WERI-Rb-1 (cell line): ENCODE measurements at regions not wholly inside any gene's neighbourhood (a gene's known extent, or its start where the extent isn't known, plus 50 kb on each side); places are given as distances from the start of the nearest gene placed in this dataset.

Experiments
- DNase-seq: peaks from one replicate; pipeline ENCODE4 v3.0.0-alpha.2; 2020
- H3K27ac ChIP-seq: fragments of 250-450 bp; sonication (Bioruptor Pico); 2 replicates; pipeline ENCODE4 v1.5.1; 2020; ENCODE audit warnings: mild to moderate bottlenecking, moderate library complexity
- H3K27me3 ChIP-seq: fragments of 250-450 bp; sonication (Bioruptor Pico); 2 replicates; pipeline ENCODE4 v1.5.1; 2021; ENCODE audit warnings: mild to moderate bottlenecking, low read depth, moderate library complexity; ENCODE audit not compliant: insufficient read depth, severe bottlenecking
- H3K36me3 ChIP-seq: fragments of 250-450 bp; sonication (Bioruptor Pico); 2 replicates; pipeline ENCODE4 v1.5.1; 2020; ENCODE audit warnings: mild to moderate bottlenecking, moderate library complexity
- H3K4me3 ChIP-seq: 2 replicates; pipeline ENCODE4 v1.5.1; 2011; ENCODE audit warnings: low read depth, mild to moderate bottlenecking, control low read depth, low read length
- H3K9me3 ChIP-seq: fragments of 250-450 bp; sonication (Bioruptor Pico); 2 replicates; pipeline ENCODE4 v1.5.1; 2021; ENCODE audit warnings: mild to moderate bottlenecking, moderate library complexity; ENCODE audit not compliant: severe bottlenecking
- TF ChIP-seq, protein P1 (sequence below): IDR thresholded peaks from 2 replicates; pipeline ENCODE4 v1.5.1; 2011; ENCODE audit warnings: low read depth, mild to moderate bottlenecking, control low read depth, inconsistent platforms, low read length

DNA sequence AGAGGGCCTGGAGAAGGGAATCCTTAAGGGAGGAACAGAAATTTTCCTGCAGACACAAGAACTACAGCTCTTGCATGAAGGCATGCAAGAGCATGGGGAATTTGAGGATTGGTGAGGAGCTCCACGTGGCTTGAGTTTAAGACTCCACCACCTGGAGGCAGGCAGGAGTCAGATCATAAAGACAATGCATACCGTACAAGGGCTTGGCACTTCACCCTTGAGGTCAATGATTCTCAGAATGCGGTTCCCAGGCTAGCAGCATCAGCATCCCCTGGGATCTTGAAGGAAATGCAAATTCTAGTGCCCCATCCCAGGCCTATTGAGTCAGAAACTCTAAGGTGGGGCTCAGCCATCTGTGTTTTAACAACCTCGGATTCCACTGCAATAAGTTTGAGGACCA is 143.8 kb downstream of the C7orf25 start:
- no peak overlapping the region for H3K27ac ChIP-seq
- no peaks in the 10 kb centered on the region for H3K36me3 ChIP-seq
- H3K9me3 ChIP-seq, result no peaks in the 10 kb centered on the region
- no peak for DNase-seq
- peaks cover 80% of the 10 kb centered on the region for H3K27me3 ChIP-seq
- no peak overlapping the region for H3K4me3 ChIP-seq
- TF ChIP-seq, protein P1, sequence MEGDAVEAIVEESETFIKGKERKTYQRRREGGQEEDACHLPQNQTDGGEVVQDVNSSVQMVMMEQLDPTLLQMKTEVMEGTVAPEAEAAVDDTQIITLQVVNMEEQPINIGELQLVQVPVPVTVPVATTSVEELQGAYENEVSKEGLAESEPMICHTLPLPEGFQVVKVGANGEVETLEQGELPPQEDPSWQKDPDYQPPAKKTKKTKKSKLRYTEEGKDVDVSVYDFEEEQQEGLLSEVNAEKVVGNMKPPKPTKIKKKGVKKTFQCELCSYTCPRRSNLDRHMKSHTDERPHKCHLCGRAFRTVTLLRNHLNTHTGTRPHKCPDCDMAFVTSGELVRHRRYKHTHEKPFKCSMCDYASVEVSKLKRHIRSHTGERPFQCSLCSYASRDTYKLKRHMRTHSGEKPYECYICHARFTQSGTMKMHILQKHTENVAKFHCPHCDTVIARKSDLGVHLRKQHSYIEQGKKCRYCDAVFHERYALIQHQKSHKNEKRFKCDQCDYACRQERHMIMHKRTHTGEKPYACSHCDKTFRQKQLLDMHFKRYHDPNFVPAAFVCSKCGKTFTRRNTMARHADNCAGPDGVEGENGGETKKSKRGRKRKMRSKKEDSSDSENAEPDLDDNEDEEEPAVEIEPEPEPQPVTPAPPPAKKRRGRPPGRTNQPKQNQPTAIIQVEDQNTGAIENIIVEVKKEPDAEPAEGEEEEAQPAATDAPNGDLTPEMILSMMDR, result no peak

DNA sequence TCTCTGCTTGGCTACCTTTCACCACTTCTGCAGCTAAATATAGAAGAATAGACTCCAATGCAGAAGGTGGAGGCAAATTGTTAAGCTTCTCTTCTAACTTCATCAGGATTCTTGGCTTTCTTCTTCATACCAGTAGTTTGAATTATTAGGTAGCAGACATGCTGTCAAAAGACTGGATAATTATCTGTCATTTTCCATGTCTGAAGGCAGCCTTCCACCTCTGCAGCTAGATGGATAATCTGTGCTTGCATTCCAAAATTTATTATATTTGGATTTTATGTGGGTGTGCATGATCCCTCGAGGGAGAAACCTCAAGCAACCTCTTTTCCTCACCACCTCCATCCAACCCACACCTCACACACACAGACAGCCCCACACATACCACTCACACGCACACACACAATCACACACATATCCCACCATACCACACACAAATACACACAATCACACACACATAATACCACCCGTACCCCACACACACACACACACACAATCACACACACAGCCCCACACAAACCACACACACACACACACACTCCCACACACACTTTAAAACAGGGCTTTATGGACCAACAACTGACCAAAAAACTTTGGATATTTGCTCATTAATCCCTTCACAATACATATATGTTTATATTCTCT is 145.0 kb downstream of the C7orf25 start:
- TF ChIP-seq, protein P1, result no peak
- Histone ChIP-seq H3K36me3 (no peaks in the 10 kb centered on the region), H3K27me3 (peaks cover 85% of the 10 kb centered on the region), H3K4me3 (no peak overlapping the region), H3K9me3 (no peaks in the 10 kb centered on the region), H3K27ac (no peak overlapping the region)
- DNase-seq, result no peak

DNA sequence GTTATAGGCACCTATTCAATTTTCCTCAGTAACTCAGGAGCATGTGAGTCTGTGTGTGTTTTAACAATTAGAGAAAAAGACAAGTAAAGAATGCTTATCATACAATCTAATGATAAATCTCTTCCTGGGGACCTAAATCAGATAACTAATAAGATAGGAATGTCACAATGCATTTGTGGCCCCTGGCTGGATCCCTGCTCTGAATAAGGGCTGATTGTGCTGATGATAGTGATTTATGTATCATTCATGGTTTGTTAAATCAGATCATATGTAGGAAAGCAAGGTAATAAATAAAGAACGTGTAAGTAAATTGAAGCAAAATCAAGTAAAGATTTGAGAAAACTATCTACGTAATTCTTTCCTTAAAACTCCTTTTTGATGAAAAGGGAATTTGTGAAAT is 145.9 kb downstream of the C7orf25 start:
- H3K27ac ChIP-seq, result no peak overlapping the region
- H3K27me3 ChIP-seq, result peaks cover 86% of the 10 kb centered on the region
- H3K9me3 ChIP-seq, result no peaks in the 10 kb centered on the region
- H3K4me3 ChIP-seq, result no peak overlapping the region
- TF ChIP-seq, protein P1, result no peak
- H3K36me3 ChIP-seq, result no peaks in the 10 kb centered on the region
- DNase-seq, result no peak

DNA sequence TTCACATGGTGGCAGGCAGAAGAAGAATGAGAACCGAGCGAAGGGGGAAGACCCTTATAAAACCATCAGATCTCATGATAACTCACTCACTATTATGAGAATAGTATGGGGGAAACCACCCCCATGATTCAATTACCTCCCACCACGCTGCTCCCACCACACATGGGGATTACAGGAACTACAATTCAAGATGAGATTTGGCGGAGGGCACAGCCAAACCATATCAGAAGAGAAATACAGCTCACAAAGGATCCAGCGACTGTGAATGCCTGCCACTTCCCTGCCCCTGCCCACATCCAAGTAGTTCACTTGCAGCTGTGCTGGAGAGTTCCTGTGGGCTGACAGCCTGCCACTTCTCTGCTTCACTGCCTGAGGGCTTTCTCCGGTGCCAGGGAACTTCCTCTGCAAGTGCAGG is 148.7 kb downstream of the C7orf25 start:
- DNase-seq, result no peak
- no peaks in the 10 kb centered on the region for H3K9me3 ChIP-seq
- TF ChIP-seq, protein P1, result no peak

DNA sequence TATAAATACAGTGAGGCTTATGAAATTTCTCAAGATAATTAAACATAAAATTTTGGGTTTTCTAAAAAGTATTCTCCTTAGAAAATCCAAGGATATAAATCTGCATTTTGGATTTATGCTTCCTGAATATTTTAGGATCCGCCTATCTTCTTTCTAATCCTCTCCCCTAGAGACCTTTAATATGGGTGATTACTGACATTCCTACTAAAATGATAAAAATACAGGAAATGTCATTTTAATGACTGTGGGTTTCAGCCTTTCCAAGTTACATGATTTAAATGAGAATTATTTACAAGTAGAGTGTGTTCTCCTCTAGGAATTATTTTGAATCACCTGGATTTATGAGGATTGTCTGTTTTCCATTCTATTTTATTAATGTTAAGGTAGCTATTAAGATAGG is 150.4 kb downstream of the C7orf25 start:
- no peak overlapping the region for H3K4me3 ChIP-seq
- peaks cover 67% of the 10 kb centered on the region for H3K27me3 ChIP-seq
- no peak overlapping the region for H3K27ac ChIP-seq
- TF ChIP-seq, protein P1, result no peak
- no peaks in the 10 kb centered on the region for H3K9me3 ChIP-seq
- H3K36me3 ChIP-seq, result no peaks in the 10 kb centered on the region
- DNase-seq, result no peak

More for the DNA sequence above, 148.7 kb downstream of the C7orf25 start:
- Histone ChIP-seq H3K36me3 (no peaks in the 10 kb centered on the region), H3K27me3 (peaks cover 81% of the 10 kb centered on the region), H3K4me3 (no peak overlapping the region), H3K27ac (no peak overlapping the region)

DNA sequence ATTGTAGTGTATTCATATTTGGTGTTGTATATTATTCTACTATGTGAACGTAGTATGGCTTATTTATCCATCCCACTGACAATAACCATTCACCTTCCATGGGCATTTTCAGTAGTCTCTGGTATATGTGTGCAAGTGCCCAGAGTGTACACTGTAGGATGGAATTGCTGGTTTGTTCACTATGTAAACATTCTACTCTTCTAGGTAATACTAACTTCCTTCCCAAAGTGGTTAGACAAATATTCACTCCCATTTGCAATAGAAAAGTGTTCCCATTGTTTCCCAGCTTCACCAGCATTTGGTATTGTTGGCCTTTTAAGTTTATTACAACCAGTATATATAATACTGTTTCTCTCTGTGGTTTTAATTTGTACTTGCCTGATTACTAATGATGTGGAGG is 153.7 kb downstream of the C7orf25 start:
- H3K27ac ChIP-seq, result no peak overlapping the region
- TF ChIP-seq, protein P1, result no peak
- DNase-seq, result no peak
- no peaks in the 10 kb centered on the region for H3K9me3 ChIP-seq
- H3K27me3 ChIP-seq, result peaks cover 50% of the 10 kb centered on the region
- H3K36me3 ChIP-seq, result no peaks in the 10 kb centered on the region
- H3K4me3 ChIP-seq, result no peak overlapping the region
